Glutamatergic neuron (in vitro differentiated cells): ENCODE measurements at regions not wholly inside any gene's neighbourhood (a gene's known extent, or its start where the extent isn't known, plus 50 kb on each side); places are given as distances from the start of the nearest gene placed in this dataset.

Source experiments
- DNase-seq: peaks from one replicate; pipeline ENCODE4 v3.0.0; 2022
- H3K27ac Mint-ChIP-seq: one replicate; pipeline ENCODE4 v1.8.0; 2020; ENCODE audit warnings: mild to moderate bottlenecking, mixed read lengths, inconsistent platforms; ENCODE audit not compliant: unreplicated experiment
- H3K27me3 Mint-ChIP-seq: one replicate; pipeline ENCODE4 v1.8.0; 2020; ENCODE audit warnings: mild to moderate bottlenecking, moderate library complexity, mixed read lengths, inconsistent platforms; ENCODE audit not compliant: unreplicated experiment
- H3K36me3 Mint-ChIP-seq: one replicate; pipeline ENCODE4 v1.8.0; 2020; ENCODE audit warnings: mild to moderate bottlenecking, mixed read lengths, inconsistent platforms; ENCODE audit not compliant: unreplicated experiment
- H3K4me1 Mint-ChIP-seq: one replicate; pipeline ENCODE4 v1.8.0; 2020; ENCODE audit warnings: mild to moderate bottlenecking, low read depth, mixed read lengths, inconsistent platforms; ENCODE audit not compliant: unreplicated experiment
- H3K4me3 Mint-ChIP-seq: one replicate; pipeline ENCODE4 v1.8.0; 2020; ENCODE audit warnings: mild to moderate bottlenecking, mixed read lengths, inconsistent platforms; ENCODE audit not compliant: unreplicated experiment
- H3K9me3 Mint-ChIP-seq: one replicate; pipeline ENCODE4 v1.8.0; 2020; ENCODE audit warnings: mild to moderate bottlenecking, moderate library complexity, mixed read lengths, inconsistent platforms; ENCODE audit not compliant: unreplicated experiment
- CTCF ChIP-seq: fragments of 200-600 bp; sonication (generic); IDR thresholded peaks from one replicate; pipeline ENCODE4 v1.5.0; 2021; ENCODE audit not compliant: partially characterized antibody, unreplicated experiment

GRCh38 chr2:188645986-188646385 lies 328.2 kb upstream of the COL3A1 start:
- Mint-ChIP-seq H3K4me1 (no peaks in the 10 kb centered on the region), H3K4me3 (no peak overlapping the region), H3K36me3 (no peaks in the 10 kb centered on the region), H3K9me3 (no peaks in the 10 kb centered on the region), H3K27me3 (no peaks in the 10 kb centered on the region), H3K27ac (no peak overlapping the region)
- TF ChIP-seq CTCF: no peak
- DNase-seq: no peak

- Mint-ChIP-seq H3K27ac (no peak overlapping the region), H3K9me3 (no peaks in the 10 kb centered on the region), H3K36me3 (no peaks in the 10 kb centered on the region), H3K4me1 (no peaks in the 10 kb centered on the region), H3K4me3 (no peak overlapping the region), H3K27me3 (no peaks in the 10 kb centered on the region)
- no peak for DNase-seq
- TF ChIP-seq CTCF: no peak
These were observed 326.6 kb upstream of the COL3A1 start for GRCh38 chr2:188647430-188648070.

- H3K27ac Mint-ChIP-seq: no peak overlapping the region
These were observed 314.3 kb upstream of the COL3A1 start for GRCh38 chr2:188659656-188660406.

GRCh38 chr2:188663301-188663700 lies 310.9 kb upstream of the COL3A1 start:
- Mint-ChIP-seq H3K4me3 (no peak overlapping the region), H3K4me1 (no peaks in the 10 kb centered on the region)
- DNase-seq: no peak

More at GRCh38 chr2:188659656-188660406, 314.3 kb upstream of the COL3A1 start:
- no peaks in the 10 kb centered on the region for H3K9me3 Mint-ChIP-seq
- no peak for DNase-seq
- TF ChIP-seq CTCF: no peak
- no peaks in the 10 kb centered on the region for H3K27me3 Mint-ChIP-seq
- H3K36me3 Mint-ChIP-seq: no peaks in the 10 kb centered on the region
- H3K4me1 Mint-ChIP-seq: no peaks in the 10 kb centered on the region
- H3K4me3 Mint-ChIP-seq: no peak overlapping the region

More at GRCh38 chr2:188663301-188663700, 310.9 kb upstream of the COL3A1 start:
- no peaks in the 10 kb centered on the region for H3K27me3 Mint-ChIP-seq
- no peak for TF ChIP-seq CTCF
- no peaks in the 10 kb centered on the region for H3K36me3 Mint-ChIP-seq
- H3K27ac Mint-ChIP-seq: no peak overlapping the region
- no peaks in the 10 kb centered on the region for H3K9me3 Mint-ChIP-seq
